ENCODE measurements at regions not wholly inside any gene's neighbourhood (a gene's known extent, or its start where the extent isn't known, plus 50 kb on each side); places are given as distances from the start of the nearest gene placed in this dataset.

GRCh38 chr3:193850084-193850619 lies 257.1 kb downstream of the OPA1 start:
- no peaks in the 10 kb centered on the region for H3K9me2 ChIP-seq (ENCODE audit: insufficient read depth, low read length)
- no peak overlapping the region for H3K9ac ChIP-seq (ENCODE audit: low read length)
- H4K20me1 ChIP-seq (ENCODE audit: insufficient read depth) = no peaks in the 10 kb centered on the region
- no peaks in the 10 kb centered on the region for H3K79me2 ChIP-seq (replicated peaks; ENCODE audit: insufficient read depth, low read length)
- no peak overlapping the region for H3K4me2 ChIP-seq (ENCODE audit: low read length)
- H3F3A ChIP-seq (ENCODE audit: insufficient read depth, low read length, poor library complexity, severe bottlenecking) = no peaks in the 10 kb centered on the region
- no peak overlapping the region for H3K27ac ChIP-seq (ENCODE audit: low read length)
- TF ChIP-seq RAD21 (conservative IDR thresholded peaks at IDR 0.05) (no peak), MXI1 (conservative IDR thresholded peaks at IDR 0.05; ENCODE audit: poor library complexity, severe bottlenecking) (no peak), TAF1 (IDR thresholded peaks at IDR 0.05; ENCODE audit: low read depth) (no peak), EP300 (conservative IDR thresholded peaks at IDR 0.05; ENCODE audit: poor library complexity, severe bottlenecking) (no peak), POLR2AphosphoS5 (IDR thresholded peaks at IDR 0.05) (no peak), SMC3 (conservative IDR thresholded peaks at IDR 0.05; ENCODE audit: poor library complexity) (no peak), REST (IDR thresholded peaks at IDR 0.05; ENCODE audit: borderline replicate concordance) (no peak), CTCF (IDR thresholded peaks at IDR 0.05; ENCODE audit: poor library complexity, severe bottlenecking) (no peak), EZH2 (IDR thresholded peaks at IDR 0.05; ENCODE audit: borderline replicate concordance, insufficient read depth, low read length, poor library complexity, severe bottlenecking) (no peak)
- no peak overlapping the region for H3K4me3 ChIP-seq (ENCODE audit: low read length)
- no peaks in the 10 kb centered on the region for H3K36me3 ChIP-seq (ENCODE audit: insufficient read depth, low read length)
- no peaks in the 10 kb centered on the region for H3K27me3 ChIP-seq (ENCODE audit: insufficient read depth, low read depth, low read length)
- no peak overlapping the region for H2AFZ ChIP-seq (ENCODE audit: low read depth, low read length)
- no peaks in the 10 kb centered on the region for H3K9me3 ChIP-seq (ENCODE audit: low read length)

- Histone ChIP-seq H2AFZ (ENCODE audit: low read depth, low read length) (no peak overlapping the region), H3K27me3 (ENCODE audit: insufficient read depth, low read depth, low read length) (no peaks in the 10 kb centered on the region), H3K4me2 (ENCODE audit: low read length) (no peak overlapping the region), H3K79me2 (replicated peaks; ENCODE audit: insufficient read depth, low read length) (no peaks in the 10 kb centered on the region), H4K20me1 (ENCODE audit: insufficient read depth) (no peaks in the 10 kb centered on the region), H3K9ac (ENCODE audit: low read length) (no peak overlapping the region), H3K27ac (ENCODE audit: low read length) (no peak overlapping the region), H3K9me3 (ENCODE audit: low read length) (no peaks in the 10 kb centered on the region), H3F3A (ENCODE audit: insufficient read depth, low read length, poor library complexity, severe bottlenecking) (no peaks in the 10 kb centered on the region), H3K4me3 (ENCODE audit: low read length) (no peak overlapping the region), H3K36me3 (ENCODE audit: insufficient read depth, low read length) (no peaks in the 10 kb centered on the region), H3K9me2 (ENCODE audit: insufficient read depth, low read length) (no peaks in the 10 kb centered on the region)
- no peak for TF ChIP-seq EP300 (conservative IDR thresholded peaks at IDR 0.05; ENCODE audit: poor library complexity, severe bottlenecking)
- no peak for TF ChIP-seq CTCF (IDR thresholded peaks at IDR 0.05; ENCODE audit: poor library complexity, severe bottlenecking)
- TF ChIP-seq POLR2AphosphoS5 (IDR thresholded peaks at IDR 0.05) = no peak
- TF ChIP-seq TAF1 (IDR thresholded peaks at IDR 0.05; ENCODE audit: low read depth) = no peak
- no peak for TF ChIP-seq EZH2 (IDR thresholded peaks at IDR 0.05; ENCODE audit: borderline replicate concordance, insufficient read depth, low read length, poor library complexity, severe bottlenecking)
- no peak for TF ChIP-seq REST (IDR thresholded peaks at IDR 0.05; ENCODE audit: borderline replicate concordance)
- TF ChIP-seq SMC3 (conservative IDR thresholded peaks at IDR 0.05; ENCODE audit: poor library complexity) = no peak
- TF ChIP-seq MXI1 (conservative IDR thresholded peaks at IDR 0.05; ENCODE audit: poor library complexity, severe bottlenecking) = no peak
- no peak for TF ChIP-seq RAD21 (conservative IDR thresholded peaks at IDR 0.05)
These were observed 258.4 kb downstream of the OPA1 start for GRCh38 chr3:193851428-193851847.

Data from neural cell (in vitro differentiated cells).